GM19455 (cell line): ENCODE measurements at regions not wholly inside any gene's neighbourhood (a gene's known extent, or its start where the extent isn't known, plus 50 kb on each side); places are given as distances from the start of the nearest gene placed in this dataset.

ENCODE experiments used
- ATAC-seq: cut with Tn5 transposase; IDR thresholded peaks from one replicate; pipeline ENCODE4 v1.9.1; 2021; ENCODE audit not compliant: unreplicated experiment

- ATAC-seq: no peak
These were observed 1106.2 kb upstream of the GJE1 start for GRCh38 chr6:141026504-141026903.

GRCh38 chr6:141024526-141024925 is 1108.2 kb upstream of the GJE1 start:
- no peak for ATAC-seq

GRCh38 chr6:141017941-141018340 is 1114.8 kb upstream of the GJE1 start:
- no peak for ATAC-seq

DNA sequence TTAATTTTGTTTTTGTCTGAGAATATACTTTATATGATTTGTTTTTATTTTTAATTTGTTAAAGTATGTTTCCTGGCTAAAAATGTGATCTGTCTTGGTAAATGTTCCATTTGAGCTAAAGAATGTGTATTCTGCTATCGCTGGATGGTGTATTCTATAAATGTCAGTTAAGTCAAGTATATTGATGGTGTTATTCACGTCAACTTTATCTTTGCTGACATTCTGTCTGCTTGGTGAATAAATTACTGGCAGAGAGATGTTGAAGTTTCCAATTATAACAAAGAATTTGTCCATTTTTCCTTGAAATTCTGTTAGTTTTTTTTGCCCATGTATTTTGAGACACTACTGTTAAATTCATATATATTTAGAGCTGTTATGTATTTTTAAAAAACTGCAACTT is 1131.8 kb upstream of the GJE1 start:
- ATAC-seq: no peak

DNA sequence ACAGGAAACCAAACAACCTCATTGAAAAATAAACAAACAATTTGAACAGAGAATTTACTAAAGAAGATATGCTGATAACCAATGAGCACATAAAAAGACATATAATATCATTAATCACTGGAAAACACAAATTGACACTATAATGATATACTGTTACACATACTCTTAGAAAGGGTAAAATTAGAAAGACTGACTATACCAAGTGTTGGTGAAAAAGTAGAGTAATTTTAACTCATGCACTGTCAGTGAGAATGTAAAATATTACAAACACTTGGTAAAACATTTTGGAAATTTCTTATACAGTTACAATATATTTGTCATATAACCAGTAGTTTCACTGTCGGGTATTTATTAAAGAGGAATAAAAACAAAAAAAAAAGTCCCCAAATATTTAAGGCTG is 1139.2 kb upstream of the GJE1 start:
- no peak for ATAC-seq

- ATAC-seq: no peak
These were observed 1140.0 kb upstream of the GJE1 start for GRCh38 chr6:140992678-140993077.

GRCh38 chr6:140988780-140989179 is 1143.9 kb upstream of the GJE1 start:
- ATAC-seq: no peak

DNA sequence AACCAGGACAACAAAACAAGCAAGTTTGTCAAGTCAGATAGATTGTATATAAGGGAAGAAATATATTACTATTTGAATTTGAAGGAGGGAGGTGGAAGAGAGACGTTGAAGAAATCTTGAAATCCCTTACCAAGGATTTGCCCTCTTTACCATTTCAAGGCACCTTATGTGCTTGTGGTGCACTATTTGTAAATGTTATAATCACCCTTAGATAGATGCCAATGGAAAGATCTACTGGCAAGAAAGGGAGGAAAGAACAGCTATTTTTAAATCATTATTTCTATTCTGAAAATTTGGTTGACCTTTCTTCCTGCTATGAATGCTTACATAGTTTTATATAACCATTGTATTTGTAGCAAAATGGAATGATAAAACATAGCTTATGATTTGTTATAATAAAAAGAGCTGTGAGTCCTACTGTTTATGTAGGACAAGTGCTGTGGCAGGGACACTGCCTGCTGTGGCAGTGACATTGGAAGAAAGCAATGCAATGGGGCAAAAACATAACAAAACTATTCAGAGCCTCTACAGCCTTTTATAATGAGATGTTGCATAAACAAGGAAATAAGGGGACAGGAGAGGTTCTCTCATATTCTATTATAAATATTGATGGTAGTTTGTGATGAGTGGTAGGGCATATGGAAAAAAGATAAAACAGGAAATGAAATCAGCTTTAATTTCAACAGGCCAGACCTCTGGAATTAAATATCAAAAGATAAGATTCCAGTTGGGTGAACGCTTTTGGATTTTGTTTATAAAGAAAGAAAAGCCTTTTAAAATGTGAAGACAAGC is 1145.2 kb upstream of the GJE1 start:
- ATAC-seq: no peak

DNA sequence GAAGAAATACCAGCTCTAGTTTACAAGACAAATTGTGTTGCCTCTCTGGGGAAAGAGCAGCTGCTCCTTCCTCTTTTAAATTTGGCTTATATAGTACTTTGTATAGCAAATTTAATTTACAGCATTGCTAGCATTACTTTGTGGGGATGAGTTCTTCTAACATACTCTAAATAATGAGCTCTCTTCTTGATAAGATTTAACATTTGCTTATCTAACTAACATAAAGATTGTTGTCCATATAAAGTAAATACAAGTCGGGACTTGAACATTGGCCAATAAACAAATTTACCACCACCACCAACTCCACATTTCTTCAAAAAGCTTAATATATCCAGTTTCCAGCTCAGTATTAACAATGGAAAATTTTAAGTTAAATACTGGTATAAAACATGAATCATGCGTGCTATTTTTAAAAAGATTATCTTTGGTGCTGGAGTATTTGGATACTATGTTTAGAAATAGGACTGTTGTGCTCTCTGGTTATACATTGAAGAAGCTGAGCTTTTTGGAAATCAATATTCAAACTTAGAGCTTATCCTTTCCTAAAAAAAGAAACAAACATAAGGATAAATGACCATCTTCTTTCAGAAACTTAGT is 1146.9 kb upstream of the GJE1 start:
- no peak for ATAC-seq

- no peak for ATAC-seq
These were observed 1152.3 kb upstream of the GJE1 start for GRCh38 chr6:140980265-140980887.

DNA sequence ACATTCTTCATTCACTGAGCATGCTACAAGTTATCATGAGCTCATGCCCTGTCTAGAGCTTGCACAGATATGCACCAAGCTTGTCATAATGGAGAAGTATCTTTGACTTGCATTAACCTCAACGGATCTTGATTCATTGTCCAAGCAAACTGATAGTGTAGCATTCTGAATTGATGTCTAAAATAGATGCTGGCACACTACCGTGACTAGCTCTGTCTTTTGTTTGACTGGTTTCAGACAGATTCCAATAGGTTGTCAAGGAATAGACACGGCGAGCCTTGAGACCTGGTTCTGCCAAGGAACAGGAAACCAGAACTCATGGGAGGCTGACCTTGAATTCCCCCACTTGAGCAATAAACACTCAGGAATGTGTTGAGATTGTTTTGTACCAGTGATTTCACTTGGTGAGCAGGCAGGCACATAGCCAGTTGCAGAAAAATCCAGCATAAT is 1153.1 kb upstream of the GJE1 start:
- ATAC-seq: no peak

- ATAC-seq: no peak
These were observed 1155.3 kb upstream of the GJE1 start for GRCh38 chr6:140977403-140977802.

GRCh38 chr6:140976806-140977205 is 1155.9 kb upstream of the GJE1 start:
- ATAC-seq: no peak

- no peak for ATAC-seq
These were observed 1162.2 kb upstream of the GJE1 start for GRCh38 chr6:140970485-140970884.

DNA sequence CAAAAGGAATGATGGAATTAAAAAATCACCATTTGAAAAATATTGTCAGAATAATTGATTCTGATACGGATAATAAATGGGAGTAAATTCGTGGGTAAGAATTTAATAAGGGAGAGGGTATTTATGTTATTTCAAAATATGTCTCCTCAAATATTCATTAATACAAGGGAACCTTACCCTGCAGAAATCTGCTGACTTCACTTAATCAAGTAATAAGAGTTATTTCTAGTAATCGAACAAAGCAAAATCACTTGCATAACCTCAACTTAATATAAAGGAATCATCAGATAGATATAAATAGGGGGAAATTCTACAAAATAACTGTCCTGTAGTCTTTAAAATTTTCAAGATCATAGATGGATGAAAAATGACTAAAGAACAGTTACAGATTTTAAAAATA is 1164.7 kb upstream of the GJE1 start:
- no peak for ATAC-seq

- no peak for ATAC-seq
These were observed 1166.0 kb upstream of the GJE1 start for GRCh38 chr6:140966676-140967075.

DNA sequence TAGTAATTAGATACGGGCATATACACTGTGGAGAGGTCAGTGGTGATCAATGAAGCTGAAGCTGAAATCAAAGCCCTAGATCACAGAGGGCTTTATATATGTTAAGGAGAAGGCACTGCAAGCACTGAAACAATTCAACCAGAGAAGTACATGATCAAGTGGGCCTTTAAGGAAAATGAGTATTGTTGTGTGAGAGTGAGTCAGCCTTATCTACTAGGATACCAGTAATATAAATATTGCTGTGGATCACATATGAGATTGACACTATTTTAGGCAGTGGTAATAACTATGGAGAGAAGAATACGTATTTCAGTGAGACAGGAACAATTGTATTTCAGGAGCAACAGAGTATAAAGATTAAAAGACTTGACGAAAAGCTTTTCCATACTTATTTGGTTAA is 1172.2 kb upstream of the GJE1 start:
- no peak for ATAC-seq

DNA sequence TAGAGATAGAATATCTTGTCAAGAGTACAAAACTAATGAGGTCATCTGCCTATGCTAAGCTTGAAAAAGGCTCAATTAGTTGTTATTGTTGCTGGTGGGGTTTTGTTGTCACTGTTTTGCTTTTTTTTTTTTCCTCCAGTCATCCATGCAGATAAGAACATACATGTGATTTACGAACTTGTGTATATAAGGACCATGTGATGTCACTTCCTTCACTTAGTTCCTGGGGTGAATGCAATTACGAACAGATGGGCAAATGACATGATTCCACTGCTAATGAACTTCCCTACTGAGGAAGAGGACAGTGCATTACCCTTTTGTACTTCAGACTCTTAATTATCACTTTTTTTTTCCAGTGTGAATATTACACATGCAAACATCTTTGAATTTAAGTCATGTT is 1175.3 kb upstream of the GJE1 start:
- no peak for ATAC-seq

GRCh38 chr6:140956571-140957369 is 1176.0 kb upstream of the GJE1 start:
- ATAC-seq: no peak

DNA sequence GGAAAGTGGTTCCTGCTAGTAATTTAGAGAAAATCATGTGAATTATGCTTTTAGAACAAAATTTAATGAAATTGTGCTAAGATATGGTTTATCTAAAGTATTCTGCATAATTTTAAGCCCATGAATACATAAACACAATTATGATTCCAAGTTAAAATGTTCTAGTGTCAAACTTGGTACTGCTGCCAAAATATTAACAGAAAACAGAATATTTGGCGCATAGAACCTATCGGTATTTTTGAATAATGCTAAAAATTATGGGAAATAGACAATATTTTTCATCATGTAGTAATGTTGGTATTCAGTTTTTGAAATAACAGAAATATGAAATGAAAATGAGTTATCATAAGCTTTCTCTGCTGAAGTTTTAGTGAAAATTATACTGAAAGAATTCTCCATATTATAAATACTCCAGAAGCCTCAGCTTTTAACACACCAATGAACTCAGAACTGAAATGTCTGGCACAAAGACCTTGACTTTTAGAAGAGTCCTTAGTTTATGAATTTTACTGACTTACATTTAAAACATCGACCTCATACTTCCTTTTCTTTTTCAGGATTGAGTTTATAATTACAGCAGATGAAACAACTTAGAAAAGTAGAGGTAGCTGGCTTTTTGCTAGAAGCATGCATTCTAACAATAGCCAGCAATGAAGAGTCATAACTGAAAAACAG is 1192.3 kb upstream of the GJE1 start:
- ATAC-seq: no peak

GRCh38 chr6:140932909-140933308 is 1199.8 kb upstream of the GJE1 start:
- ATAC-seq: no peak
